COLO668 (cell line): ENCODE measurements at regions not wholly inside any gene's neighbourhood (a gene's known extent, or its start where the extent isn't known, plus 50 kb on each side); places are given as distances from the start of the nearest gene placed in this dataset.

Experiments used
- DNase-seq: peaks from one replicate; lab custom pipeline; 2025; ENCODE audit not compliant: unreplicated experiment; lab: John Stamatoyannopoulos, UW

DNA sequence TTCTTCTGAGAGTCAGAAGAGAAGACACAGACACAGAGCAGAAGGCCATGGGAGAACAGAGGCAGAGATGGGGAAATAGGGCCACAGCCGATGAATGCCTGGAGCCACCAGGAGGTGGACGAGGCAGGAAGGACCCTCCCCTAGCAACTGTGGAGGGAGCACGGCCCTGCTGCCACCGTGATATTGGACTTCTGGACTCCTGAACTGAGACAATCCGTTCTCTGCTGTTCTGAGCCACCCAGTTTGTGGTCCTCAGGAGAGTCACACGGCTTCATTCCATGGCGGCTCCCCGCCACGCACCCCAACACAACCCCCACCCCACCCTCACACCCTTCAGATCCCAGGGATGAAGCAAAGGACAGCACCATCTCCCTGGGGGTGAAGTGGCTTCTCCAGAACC, 338.1 kb downstream of the CTTN start:
- DNase-seq: no peak

DNA sequence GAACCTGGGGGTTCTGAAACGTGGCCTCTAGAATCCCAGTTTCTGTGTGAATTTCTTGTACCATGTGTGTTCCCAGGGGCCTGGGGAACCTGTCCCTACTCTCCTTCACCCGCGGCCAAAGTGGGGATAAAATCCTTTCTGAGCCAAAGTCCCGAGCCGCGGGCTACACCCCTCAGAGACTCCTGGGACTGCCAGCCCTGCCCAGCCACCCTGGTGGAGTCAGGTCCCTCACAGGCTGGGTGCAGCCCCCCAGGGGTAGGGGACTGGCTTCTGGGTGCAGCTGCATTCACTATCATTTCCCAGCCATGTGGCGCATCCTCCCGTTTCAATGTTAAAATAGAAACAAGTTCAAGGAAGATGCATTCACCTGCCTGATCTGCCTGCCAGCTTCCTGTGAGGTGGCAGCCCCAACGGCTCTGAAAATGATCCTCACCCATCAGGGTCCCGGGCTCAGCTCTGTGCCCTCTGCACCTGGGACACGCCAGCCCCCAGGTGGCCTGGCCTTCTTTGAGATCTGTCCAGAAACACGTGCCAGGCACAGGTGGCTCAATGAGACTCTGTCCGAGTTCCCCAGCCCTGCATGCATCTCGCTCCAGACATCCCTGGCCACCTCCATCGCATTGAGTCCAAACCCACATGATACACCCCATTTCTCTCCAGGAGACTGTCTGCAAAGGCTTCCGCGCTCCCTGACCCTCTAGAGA, 338.8 kb downstream of the CTTN start:
- no peak for DNase-seq

DNA sequence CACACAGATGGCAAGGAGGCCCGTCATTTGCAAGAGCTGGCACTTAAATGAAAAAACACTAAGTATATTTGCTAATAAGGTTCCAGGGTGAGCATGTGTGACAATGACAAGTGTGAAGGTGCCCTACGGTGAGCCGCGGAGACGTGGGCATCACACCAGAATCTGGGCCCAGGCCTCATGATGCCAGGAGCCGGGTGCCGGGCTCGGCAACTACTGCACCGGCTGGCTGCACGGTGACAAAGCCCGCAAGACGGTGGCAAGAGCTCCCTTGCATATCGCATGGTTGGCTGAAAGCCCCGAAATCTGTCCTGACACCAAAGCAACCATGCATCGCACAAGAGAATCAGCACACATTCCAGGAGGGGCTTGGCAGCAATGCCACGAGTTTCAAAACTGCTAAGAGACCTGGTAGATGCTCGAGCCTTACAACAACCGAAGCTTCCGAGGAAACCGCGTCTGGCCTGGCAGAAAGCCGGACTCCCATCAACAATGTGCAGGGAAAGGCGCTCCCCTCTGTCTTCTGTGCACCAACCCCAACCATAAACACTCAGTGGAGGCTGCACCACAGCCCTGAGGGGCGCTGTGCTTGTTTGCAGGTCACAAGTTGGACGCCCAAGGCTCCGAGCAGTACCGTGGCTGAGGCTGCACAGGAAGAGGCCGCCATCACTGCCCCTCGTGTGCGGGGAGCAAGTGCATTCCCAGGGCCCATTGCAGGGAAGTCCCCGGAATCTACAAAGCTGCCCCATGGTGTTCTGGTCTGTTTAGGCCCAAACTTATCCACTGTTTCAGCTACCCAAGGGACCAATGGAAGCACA, 339.7 kb downstream of the CTTN start:
- DNase-seq: no peak

DNA sequence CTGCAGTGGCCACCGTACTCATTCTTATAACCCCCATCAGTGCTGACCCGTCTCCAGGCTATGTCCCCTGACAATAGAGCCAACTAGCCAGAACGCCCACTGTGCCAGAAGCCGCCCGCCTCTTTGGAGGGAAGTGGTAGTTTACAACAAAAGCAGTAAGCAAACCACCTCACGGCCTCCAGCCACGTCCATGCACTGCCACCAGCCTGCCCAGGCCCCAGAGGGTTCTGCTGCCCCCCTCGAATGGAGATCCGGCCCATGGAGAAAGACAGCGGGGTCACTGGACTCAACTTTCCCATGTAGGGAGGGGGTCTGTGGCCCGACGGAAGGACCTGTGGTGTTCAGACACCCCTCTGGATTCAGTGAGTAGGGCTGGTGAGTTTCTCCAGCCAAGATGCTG, 340.3 kb downstream of the CTTN start:
- no peak for DNase-seq

DNA sequence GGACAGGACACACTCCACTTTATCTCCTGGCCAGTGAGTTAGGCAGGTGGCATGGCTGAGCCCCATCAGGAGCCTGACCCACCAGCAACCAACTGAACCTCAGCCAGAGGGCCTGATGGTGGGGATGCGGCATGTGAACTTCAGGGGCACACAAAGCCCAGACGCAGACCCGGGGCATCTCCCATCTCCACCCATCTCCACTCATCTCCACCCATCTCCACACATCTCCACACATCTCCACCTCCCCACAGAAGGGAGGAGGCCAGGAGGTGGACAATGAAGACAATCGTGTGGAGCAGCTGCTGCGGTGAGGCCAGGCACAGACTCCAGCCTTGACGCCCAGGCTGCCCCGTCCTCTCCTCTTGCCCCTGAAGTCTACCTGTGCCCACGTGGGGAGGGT, 340.8 kb downstream of the CTTN start:
- no peak for DNase-seq

DNA sequence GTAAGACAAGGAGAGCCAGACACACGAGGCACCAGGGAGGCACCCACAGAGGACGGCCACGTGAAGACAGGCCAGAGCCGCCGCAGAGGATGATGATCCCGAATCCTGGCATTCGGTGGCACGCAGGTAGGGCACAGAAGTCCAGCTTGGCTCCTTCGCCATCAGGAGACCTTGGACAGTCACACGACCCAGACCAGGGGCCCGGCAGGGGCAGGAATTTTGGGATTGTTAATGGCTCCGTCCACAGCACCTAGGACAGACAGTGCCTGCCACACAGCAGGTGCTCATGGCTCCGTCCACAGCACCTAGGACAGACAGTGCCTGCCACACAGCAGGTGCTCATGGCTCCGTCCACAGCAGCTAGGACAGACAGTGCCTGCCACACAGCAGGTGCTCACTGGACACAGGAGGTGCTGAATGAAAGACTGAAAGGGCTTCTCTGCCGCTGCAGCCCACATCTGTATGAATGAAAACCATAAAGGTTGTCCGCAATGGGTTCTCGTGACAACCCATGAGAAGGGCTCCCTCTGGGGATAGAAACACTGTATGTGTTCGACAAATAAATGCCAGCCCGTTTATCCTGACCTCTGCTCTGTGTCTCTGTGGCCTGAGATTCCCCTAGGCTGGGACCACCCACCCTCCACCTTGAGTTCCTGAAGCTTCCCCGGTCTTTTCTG, 341.6 kb downstream of the CTTN start:
- DNase-seq: no peak

DNA sequence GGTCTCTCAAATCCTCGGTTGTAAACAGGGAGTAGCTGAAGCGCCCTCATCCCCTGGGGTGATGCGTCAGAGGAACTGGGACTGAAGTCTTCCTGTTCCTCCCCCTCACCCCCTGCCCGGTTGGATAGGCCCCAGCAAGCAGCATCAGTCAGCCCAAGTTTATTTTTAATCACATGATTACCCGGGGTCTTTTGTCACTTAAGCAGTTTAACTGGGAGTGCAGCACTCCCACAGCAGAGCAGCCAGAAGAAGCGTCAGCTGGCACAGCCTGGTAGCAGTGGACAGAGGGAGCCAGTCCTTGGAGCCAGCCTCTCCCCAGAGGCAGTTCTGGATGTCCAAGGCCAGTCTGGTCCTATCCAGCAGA, 342.1 kb downstream of the CTTN start:
- DNase-seq: no peak

DNA sequence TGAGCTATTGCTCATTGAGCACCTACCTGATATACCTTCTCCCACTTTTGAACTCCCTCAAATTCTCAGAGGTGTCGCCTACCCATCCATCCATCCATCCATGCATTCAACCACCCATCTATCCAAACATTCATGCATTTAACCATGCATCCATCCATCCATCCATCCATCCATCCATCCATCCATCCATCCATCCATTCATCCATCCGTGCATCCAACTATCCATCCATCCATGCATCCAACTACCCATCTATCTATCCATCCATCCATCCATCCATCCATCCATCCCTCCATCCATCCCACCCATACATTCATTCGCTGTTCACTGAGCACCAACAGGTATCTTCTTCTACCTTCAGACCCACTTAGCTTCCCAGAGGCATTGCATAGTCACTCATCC, 342.8 kb downstream of the CTTN start:
- no peak for DNase-seq

DNA sequence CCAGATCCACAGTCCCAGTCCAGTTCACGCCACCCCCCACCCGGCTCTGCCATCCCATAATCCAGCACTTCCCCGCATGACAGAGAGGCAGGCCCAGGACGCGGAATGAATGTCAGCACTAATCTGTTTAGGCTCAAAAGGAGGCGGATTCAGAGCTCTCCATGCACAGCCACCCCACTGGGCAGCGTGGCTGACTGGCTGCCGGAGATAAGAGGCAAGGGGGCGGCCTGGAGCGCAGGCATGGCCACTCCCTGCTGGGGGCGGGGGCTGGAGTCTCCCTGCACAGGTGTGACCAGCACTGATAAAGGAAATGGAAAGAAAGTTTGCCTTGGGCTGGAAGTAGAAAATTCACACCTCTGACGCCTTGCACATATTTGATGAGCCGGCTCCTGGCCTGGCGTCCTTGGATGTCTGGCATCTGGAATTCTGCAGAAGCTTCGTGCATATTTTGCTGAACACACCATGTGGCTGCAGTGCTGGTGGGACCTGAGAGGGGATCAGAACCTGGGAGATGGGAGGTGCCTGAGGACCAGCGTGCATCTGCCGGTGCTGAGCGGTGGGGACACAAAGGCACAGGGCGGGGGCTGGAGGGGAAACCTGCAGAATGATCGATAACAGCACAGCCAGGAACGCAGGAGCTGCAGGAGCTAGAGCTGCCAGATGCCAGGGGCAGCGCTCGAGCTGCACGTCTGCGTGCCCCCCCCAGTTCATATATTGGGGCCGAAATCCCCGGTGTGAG, 344.4 kb downstream of the CTTN start:
- no peak for DNase-seq

DNA sequence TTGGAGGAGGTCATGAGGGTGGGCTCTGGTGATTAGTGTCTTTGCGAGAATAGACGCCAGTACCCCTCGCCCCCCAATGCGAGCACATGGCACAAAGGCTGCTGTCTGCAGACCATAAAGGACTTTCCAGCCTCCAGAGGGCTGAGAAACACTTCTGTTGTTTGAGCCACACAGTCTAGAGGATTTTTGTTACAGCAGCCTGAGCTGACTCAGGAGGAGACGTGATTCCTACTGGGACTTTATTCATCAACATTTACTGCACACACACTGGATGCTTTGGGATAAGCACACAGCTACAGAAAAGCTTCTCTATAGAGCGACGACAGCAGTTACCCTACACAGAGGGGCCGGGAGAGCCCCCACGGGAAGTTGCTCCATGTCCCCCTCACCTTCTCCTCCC, 345.0 kb downstream of the CTTN start:
- DNase-seq: no peak

DNA sequence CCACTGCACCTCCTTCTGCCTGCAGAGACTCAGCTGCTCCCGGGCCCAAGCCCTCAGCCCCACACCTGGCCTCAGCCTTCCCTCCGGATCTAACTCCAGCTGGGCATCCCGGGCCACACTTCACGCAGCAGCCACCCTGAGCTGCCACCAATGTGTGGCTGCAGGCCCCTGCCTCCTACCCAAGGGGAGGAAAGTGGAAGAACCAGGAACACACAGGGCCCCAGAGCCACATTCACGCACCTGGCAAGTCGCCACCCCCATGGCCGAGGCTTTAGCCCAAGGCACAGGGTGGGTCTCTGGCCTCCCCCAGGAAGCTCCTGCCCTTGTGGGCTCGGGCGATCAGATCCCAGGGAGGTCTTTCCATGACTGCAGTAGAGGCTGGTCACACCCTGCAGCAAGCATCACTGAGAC, 345.6 kb downstream of the CTTN start:
- no peak for DNase-seq

DNA sequence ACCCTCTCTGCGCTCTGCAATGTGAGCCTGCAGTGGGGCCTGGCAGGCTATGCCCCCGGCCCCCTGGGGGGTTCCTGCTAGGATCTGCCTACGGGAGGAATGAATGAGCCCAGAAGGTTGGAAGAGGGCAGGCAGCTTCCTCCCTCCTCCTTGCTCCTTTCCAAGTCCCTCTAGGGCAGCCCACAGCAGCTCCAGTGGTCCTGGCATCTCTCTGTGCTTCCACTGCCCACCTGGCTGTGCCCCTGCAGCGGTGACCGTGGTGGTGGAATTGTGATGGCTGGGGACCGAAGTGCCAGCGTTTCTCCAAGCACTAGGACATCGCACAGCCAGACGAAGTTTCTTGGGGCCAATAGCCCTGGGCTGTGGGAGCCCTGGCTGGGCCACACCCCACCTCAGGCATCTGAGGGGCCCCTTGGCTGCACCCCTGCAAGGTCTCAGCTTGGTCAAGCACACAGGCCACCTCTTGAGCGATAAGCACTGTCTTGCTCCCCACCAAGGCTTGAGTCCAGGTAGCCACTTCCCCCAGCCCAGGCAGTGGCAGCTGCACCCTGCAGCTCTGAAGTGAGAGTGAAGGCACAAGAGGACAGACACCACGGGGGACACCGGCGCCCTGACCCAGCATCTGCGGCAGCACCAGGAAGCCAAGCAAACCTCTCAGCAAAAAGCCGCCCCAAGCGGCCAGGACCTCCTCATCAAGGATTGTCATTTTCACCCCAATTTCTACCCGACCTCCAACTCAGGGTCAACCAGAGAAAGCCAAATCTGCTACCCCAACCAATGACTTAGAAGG, 346.3 kb downstream of the CTTN start:
- DNase-seq: no peak

DNA sequence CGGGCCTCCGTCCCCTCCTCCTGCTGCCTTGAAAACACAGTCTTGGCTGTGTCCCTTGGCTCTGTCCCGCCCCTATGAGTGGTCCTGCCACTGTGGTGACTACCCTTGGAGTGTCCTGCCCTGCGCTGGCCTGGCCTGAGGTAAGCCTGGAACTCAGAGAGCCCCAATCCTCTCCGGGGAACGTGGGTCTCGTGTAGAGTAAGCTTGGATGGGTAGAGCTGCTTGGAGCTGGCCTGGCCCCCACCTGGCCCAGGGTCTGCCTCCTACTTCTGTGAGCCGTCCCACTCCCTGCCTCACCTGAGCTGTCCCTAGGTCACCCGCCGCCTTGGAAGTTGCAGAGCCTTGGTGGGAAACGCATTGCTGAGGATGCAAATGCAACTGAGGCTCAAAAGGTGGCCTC, 347.1 kb downstream of the CTTN start:
- DNase-seq: no peak

DNA sequence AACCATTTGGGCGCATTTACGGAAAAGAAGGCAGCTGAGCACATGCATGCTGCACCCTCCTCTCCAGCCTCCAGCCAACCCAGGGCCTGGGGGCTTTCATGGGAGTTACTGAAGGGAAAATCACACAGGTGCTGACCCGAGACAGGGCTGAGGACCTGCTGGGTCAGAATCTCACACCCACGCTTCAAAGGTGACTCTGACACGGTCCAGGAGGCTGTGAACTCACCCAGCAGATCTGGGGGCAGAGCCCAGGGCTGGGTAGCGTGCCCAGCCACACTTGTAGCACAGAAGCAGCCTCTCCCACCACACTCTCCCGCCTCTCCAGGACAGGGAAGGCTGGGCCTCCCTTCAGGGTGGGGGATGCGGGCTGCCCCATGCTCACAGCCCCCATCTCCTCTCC, 347.6 kb downstream of the CTTN start:
- DNase-seq: no peak

DNA sequence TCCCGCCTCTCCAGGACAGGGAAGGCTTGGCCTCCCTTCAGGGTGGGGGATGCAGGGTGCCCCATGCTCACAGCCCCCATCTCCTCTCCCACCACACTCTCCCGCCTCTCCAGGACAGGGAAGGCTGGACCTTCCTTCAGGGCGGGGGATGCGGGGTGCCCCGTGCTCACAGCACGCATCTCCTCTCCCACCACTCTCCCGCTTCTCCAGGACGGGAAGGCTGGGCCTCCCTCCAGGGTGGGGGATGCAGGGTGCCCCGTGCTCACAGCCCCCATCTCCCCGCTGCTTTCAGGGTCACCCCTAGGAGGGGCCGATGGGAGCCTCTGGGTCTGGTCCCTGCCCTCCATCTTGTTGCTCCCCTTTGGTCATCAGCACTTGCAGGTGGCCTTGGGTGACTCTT, 348.0 kb downstream of the CTTN start:
- DNase-seq: no peak

DNA sequence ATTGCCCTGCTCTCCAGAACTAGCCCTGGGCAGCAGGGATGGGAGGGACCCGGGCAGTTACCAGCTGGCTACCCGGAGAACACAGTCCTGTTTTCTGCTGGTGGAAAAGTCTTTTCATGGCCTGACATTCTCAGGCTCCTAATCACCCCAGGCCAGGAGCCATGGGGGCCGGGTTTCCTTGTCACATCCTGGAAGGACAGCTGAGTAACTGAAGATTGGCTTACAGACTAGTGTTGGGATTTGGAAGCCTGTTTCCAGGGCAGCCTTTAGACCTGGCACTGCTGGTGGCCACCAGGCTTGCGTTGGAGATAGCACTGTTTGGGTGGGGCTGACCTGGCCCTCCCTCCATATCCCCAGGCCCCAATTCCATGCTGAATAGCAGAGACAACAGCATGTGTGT, 349.0 kb downstream of the CTTN start:
- DNase-seq: no peak

DNA sequence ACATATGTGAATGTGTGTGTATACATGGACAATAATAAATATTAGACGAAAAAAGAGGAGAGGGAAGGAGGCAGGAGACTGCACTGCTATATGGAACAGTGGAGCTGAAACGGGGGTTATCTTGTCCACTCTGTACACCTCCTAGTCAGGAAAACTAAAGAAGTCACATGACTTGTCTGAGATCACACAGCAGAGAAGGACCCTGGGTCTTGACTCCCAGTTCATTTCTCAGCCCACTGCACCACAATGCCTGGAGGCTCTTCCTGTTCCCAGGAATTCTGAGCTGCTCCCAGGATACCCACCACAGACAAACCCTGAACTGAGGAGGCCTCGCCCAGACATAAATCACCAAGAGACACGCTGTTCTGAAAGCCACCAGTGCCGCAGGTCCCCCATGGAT, 349.6 kb downstream of the CTTN start:
- no peak for DNase-seq

DNA sequence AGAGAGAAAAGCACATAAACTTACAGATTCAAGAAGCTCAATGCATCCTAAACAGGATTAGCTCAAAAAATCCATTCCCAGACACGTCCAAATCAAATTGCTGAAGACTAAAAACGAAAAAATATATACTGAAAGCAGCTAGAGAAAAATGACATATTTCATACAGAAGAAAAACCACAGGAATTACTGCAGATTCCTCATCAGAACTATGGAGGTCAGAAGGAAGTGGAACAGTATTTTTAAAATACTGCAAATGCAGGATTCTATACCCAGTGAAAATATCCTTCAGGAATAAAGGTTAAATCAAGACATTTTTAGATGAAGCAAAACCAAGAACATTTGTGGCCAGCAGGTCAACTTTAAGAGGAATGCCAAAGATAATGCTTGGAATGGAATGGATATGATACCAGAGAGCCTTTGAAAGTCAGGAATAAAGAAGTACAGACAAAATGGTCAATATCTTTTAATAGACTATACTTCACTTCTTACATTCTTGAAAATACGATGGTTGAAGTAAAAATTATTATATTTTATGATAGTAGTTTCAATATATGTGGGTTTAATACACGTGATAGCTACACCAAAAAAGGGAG, 352.9 kb downstream of the CTTN start:
- no peak for DNase-seq

DNA sequence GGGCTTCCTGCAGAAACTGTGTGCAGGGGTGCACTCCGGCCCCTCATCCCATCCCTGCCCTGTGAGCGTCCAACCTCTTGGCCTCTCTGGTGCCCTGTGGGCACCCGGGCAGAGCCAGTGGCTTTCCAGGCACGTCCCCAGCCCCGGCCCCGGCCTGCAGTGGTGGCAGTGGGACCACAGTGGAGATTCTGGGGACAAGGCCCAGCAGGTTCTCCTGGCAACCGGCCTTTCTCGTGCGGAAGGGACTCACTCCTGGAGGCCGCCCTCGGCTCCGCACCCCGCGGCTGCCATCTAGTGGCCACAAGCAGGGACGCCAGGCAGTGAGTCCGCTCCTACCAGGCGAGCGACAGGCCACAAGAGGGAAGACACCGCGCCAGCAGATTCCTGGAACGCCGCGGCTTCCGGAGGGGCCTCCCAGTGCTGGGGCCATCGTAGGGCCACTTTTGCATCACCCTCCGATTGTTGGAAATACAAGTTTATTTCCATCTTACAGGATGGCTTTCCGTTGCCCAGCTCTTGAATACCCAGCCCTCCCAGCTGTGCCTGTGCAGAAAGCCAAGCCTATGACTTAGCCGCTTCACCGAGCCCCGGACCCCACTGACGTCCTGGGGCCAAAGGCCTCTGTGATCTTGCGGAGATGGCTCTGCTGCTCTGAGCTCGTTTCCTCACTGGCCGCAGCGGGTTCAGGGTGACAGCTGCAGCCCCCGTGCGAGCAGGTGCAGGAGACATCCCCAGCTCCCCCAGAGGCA, 357.3 kb downstream of the CTTN start:
- peak; percentile 34 for DNase-seq

DNA sequence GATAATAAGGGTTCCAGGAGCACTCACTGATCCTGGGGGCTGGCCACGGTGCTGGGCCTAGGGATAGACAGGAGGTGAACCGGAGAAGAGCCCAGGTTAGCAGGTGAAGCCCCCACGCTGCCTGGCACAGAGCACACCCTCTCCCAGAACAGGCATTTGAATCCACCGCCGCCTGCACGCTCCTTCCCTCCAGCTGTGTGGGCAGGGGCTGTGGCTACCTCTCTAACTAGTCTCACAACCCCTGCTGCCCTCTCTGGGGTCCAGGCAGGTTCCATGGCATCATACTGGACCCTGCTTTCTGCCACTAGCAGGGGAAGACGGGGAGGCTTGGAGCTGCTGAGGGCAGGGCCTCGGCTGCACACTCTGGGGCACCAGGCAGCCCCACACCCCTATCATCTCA, 358.0 kb downstream of the CTTN start:
- DNase-seq: no peak
